ENCODE measurements at regions not wholly inside any gene's neighbourhood (a gene's known extent, or its start where the extent isn't known, plus 50 kb on each side); places are given as distances from the start of the nearest gene placed in this dataset.

DNA sequence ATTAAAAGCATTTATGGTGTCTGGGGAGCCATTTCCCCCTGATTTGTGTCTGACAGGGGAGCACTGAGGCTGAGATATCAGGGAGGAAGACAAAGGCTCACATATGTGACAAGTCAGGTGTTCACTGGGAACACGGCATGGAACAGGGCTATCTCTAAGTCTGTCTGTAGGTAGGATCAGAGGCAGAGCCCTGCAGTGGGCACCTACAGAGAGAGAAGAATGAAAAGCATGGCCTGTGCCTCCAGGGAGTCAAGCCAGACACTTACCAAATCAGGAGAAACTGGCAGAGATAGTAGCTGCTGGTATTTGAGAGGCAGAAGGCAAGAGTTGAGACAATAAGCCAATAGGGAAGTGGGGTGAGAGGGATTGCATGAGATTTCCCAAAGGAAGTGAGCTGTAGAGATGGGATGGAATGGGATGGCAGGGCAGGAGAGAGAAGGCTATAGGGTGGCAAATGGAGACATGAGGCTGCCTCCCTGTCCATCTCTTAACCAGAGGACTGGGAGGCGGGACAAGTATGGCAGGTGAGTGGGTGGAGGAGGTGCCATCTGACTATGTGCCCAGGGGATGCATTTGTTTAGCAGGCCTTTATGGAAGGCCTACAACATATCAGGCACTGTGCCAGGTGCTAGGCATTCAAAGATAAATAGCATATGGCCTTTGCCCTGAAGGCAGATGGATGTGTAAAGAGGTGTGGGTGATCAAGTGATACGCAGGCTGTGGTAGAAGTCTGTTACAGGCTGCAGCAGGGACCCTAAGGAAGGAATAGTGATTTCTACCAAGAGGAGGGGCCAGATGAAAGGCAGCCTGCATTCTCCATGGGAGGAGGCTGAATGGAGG is 136.2 kb upstream of the IPO9 start:
- CTCF ChIA-PET, result interaction anchor here (2.0 kb wide), 1 partner anchor 16 kb away, joined by 7 read pairs; no protein-coding TSS in a partner anchor
- Histone ChIP-seq H3K4me3 (ENCODE audit: control extremely low read depth in 1 of 5, extremely low read depth in 1 of 5, insufficient read depth in 1 of 5, low read depth in 2 of 5, low read length in 4 of 5) (no peak overlapping the region), H3K9ac (ENCODE audit: low read length) (no peak overlapping the region), H2AFZ (ENCODE audit: insufficient read depth, low read depth, low read length, poor library complexity, severe bottlenecking) (no peak overlapping the region), H3K4me1 (ENCODE audit: control insufficient read depth in 2 of 2, insufficient read depth in 2 of 2, low read length in 2 of 2) (no peaks in the 10 kb centered on the region), H3K79me2 (ENCODE audit: control insufficient read depth, insufficient read depth, low read length) (no peaks in the 10 kb centered on the region), H3K27me3 (replicated peaks in 1 of 4; ENCODE audit: control extremely low read depth in 1 of 4, control insufficient read depth in 3 of 4, insufficient read depth in 4 of 4, low read length in 3 of 4) (no peaks in the 10 kb centered on the region), H4K20me1 (ENCODE audit: control insufficient read depth, insufficient read depth, low read length, poor library complexity, severe bottlenecking) (no peaks in the 10 kb centered on the region), H3K27ac (ENCODE audit: low read length in 2 of 2) (no peak overlapping the region), H3K4me2 (replicated peaks; ENCODE audit: low read depth, low read length, poor library complexity, severe bottlenecking) (no peak overlapping the region), H3K36me3 (replicated peaks in 1 of 2; ENCODE audit: control extremely low read depth in 1 of 2, control insufficient read depth in 1 of 2, extremely low read depth in 1 of 2, insufficient read depth in 2 of 2, low read length in 1 of 2) (no peaks in the 10 kb centered on the region), H3K9me3 (ENCODE audit: control extremely low read depth in 1 of 3, control insufficient read depth in 2 of 3, insufficient read depth in 1 of 3, low read length in 2 of 3) (peaks cover 0 to 6% (median 0%) of the 10 kb centered on the region in 3 donors)
- no peak for ATAC-seq (ENCODE audit: low read depth)
- Mint-ChIP-seq H3K27me3 (peaks cover 5% of the 10 kb centered on the region), H3K27ac (no peak overlapping the region), H3K9me3 (ENCODE audit: insufficient read depth) (no peaks in the 10 kb centered on the region), H3K4me3 (no peak overlapping the region), H3K4me1 (no peaks in the 10 kb centered on the region)
- intact Hi-C loops (cut with micrococcal nuclease), result no loop called here
- POLR2A ChIA-PET, result no interaction called here
- no peak for TF ChIP-seq EZH2 (IDR thresholded peaks at IDR 0.05; ENCODE audit: borderline replicate concordance, insufficient read depth, low read depth, low read length, poor library complexity, severe bottlenecking)
- TF ChIP-seq, protein P1, sequence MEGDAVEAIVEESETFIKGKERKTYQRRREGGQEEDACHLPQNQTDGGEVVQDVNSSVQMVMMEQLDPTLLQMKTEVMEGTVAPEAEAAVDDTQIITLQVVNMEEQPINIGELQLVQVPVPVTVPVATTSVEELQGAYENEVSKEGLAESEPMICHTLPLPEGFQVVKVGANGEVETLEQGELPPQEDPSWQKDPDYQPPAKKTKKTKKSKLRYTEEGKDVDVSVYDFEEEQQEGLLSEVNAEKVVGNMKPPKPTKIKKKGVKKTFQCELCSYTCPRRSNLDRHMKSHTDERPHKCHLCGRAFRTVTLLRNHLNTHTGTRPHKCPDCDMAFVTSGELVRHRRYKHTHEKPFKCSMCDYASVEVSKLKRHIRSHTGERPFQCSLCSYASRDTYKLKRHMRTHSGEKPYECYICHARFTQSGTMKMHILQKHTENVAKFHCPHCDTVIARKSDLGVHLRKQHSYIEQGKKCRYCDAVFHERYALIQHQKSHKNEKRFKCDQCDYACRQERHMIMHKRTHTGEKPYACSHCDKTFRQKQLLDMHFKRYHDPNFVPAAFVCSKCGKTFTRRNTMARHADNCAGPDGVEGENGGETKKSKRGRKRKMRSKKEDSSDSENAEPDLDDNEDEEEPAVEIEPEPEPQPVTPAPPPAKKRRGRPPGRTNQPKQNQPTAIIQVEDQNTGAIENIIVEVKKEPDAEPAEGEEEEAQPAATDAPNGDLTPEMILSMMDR (IDR thresholded peaks at IDR 0.05), result no peak
- DNase-seq, result no peak
- 93% methylated on average over 3 of the region's 3 CpGs for WGBS (ENCODE audit: insufficient coverage)

DNA sequence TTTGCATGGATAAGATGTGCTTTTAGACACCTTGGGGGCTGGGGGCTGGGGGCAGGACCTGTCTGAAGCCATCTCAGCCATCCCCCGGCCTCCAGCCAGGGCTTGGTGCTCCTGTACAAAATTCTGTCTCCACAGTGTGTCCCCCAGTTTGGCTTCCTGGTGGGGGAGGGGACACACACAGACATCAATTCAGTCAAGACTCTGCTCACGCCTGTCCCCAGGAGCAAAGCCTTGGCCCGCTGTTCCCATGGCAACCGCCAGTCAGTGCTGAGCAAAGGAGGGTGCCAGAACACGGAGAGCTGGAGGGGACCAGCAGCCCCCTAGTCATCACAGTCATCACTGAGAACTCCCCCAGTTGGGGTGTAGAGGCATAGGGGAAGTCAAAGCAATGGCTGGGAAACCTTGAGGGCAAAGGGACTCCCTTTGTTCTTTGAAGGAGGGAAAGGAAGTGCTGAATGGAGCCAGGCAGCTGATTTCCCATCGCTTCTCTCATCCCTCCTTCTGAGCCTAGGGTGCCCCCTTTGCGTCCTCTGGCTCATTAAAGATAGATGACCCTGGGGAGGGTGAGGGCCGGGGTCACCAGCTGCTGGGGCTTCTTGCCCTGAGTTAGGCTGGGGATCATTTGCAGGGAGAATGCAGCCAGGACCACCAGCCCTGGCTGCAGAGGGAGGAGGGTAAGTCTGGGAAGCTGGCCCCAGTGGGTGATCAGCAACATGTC is 134.9 kb upstream of the IPO9 start:
- H3K4me3 ChIP-seq (ENCODE audit: control extremely low read depth in 1 of 5, extremely low read depth in 1 of 5, insufficient read depth in 1 of 5, low read depth in 2 of 5, low read length in 4 of 5), result no peak overlapping the region
- no peaks in the 10 kb centered on the region for H3K36me3 ChIP-seq (replicated peaks in 1 of 2; ENCODE audit: control extremely low read depth in 1 of 2, control insufficient read depth in 1 of 2, extremely low read depth in 1 of 2, insufficient read depth in 2 of 2, low read length in 1 of 2)
- no peaks in the 10 kb centered on the region for H3K4me1 ChIP-seq (ENCODE audit: control insufficient read depth in 2 of 2, insufficient read depth in 2 of 2, low read length in 2 of 2)
- H3K9ac ChIP-seq (ENCODE audit: low read length), result no peak overlapping the region
- H3K9me3 ChIP-seq (ENCODE audit: control extremely low read depth in 1 of 3, control insufficient read depth in 2 of 3, insufficient read depth in 1 of 3, low read length in 2 of 3), result peaks cover 0 to 6% (median 0%) of the 10 kb centered on the region in 3 donors
- no peak overlapping the region for H3K4me2 ChIP-seq (replicated peaks; ENCODE audit: low read depth, low read length, poor library complexity, severe bottlenecking)
- POLR2A ChIA-PET, result no interaction called here
- ATAC-seq (ENCODE audit: low read depth), result no peak
- CTCF ChIA-PET, result interaction anchor here (2.0 kb wide), 1 partner anchor 15 kb away, joined by 7 read pairs; no protein-coding TSS in a partner anchor
- intact Hi-C loops (cut with micrococcal nuclease), result no loop called here
- Mint-ChIP-seq H3K4me1 (no peaks in the 10 kb centered on the region), H3K27me3 (peaks cover 5% of the 10 kb centered on the region), H3K9me3 (ENCODE audit: insufficient read depth) (no peaks in the 10 kb centered on the region), H3K27ac (no peak overlapping the region), H3K4me3 (no peak overlapping the region)
- H3K27me3 ChIP-seq (replicated peaks in 1 of 4; ENCODE audit: control extremely low read depth in 1 of 4, control insufficient read depth in 3 of 4, insufficient read depth in 4 of 4, low read length in 3 of 4), result no peaks in the 10 kb centered on the region
- H3K79me2 ChIP-seq (ENCODE audit: control insufficient read depth, insufficient read depth, low read length), result no peaks in the 10 kb centered on the region
- no peaks in the 10 kb centered on the region for H4K20me1 ChIP-seq (ENCODE audit: control insufficient read depth, insufficient read depth, low read length, poor library complexity, severe bottlenecking)
- no peak overlapping the region for H3K27ac ChIP-seq (ENCODE audit: low read length in 2 of 2)
- H2AFZ ChIP-seq (ENCODE audit: insufficient read depth, low read depth, low read length, poor library complexity, severe bottlenecking), result no peak overlapping the region
- TF ChIP-seq, protein P1 (IDR thresholded peaks at IDR 0.05), result no peak
- no peak for TF ChIP-seq EZH2 (IDR thresholded peaks at IDR 0.05; ENCODE audit: borderline replicate concordance, insufficient read depth, low read depth, low read length, poor library complexity, severe bottlenecking)
- 77% methylated on average over 2 of the region's 8 CpGs for WGBS (ENCODE audit: insufficient coverage)
- no peak for DNase-seq

Data from B cell (primary cell).